DMS153 treated with DMSO at 0.1 percent for 48 hours (cell line): ENCODE measurements at regions not wholly inside any gene's neighbourhood (a gene's known extent, or its start where the extent isn't known, plus 50 kb on each side); places are given as distances from the start of the nearest gene placed in this dataset.
"Not testable (repeated sequence)": the region's sequence is repeated elsewhere in the genome, so short reads cannot be mapped to it uniquely, and the experiment has no call there.

ENCODE experiments used
- DNase-seq: peaks from one replicate; lab custom pipeline; 2025; ENCODE audit not compliant: unreplicated experiment; lab: John Stamatoyannopoulos, UW

DNA sequence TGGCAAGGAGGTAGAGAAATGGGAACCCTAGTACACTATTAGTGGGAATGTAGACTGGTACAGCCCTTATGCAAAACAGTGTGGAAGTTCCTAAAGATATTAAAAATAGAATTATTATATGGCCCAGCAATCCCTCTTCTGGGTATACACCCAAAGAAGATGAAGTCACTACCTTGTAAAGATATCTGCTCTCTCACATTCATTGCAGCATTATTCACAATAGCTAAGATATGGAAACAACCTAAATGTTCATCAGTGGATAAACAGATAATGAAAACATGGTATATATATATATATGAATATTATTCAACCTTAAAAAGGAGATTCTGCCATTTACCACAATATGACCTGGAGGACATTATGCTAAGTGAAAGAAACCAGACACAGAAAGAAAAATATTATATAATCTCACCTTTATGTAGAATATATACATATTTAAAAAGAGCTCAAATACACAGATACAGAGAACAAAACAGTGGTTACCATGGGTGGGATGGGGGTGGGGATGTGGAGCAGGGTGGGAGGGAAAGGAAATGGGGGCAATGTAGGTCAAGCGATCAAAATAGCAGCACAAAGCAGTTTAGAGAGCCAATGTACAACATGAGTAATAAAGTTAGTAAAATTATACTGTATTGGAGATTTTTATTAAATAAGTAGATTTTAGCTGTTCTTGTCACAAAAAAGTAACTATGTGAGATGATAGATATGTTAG is 138.6 kb downstream of the SPRY1 start:
- no peak for DNase-seq

DNA sequence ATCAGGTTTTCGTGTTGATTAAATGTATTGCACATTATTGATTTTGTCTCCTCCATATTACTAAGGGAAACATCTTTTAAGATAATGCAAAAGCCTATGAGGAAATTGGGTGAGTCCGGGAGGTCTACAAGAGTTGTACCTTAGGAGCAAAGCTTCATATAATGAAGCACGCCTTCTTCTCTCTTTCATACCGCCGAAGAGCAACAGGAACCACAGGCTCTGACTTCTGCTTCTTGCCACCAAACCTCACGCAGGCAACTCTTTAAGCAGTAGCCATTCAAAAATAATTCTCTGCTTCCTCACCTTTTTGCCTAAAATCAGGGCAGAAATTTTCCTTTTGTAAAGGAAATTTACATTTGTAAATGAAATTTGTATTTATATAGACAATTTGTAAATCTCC is 139.6 kb downstream of the SPRY1 start:
- DNase-seq = no peak

DNA sequence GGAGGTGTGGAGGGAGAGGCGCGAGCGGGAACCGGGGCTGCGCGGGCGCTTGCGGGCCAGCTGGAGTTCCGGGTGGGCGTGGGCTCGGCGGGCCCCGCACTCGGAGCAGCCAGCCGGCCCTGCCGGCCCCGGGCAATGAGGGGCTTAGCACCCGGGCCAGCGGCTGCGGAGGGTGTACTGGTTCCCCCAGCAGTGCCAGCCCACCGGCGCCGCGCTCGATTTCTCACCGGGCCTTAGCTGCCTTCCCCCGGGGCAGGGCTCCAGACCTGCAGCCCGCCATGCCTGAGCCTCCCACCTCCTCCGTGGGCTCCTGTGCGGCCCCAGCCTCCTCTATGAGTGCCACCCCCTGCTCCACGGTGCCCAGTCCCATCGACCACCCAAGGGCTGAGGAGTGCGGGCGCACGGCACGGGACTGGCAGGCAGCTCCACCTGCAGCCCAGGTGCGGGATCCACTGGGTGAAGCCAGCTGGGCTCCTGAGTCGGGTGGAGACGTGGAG is 141.4 kb downstream of the SPRY1 start:
- not testable (repeated sequence) for DNase-seq

DNA sequence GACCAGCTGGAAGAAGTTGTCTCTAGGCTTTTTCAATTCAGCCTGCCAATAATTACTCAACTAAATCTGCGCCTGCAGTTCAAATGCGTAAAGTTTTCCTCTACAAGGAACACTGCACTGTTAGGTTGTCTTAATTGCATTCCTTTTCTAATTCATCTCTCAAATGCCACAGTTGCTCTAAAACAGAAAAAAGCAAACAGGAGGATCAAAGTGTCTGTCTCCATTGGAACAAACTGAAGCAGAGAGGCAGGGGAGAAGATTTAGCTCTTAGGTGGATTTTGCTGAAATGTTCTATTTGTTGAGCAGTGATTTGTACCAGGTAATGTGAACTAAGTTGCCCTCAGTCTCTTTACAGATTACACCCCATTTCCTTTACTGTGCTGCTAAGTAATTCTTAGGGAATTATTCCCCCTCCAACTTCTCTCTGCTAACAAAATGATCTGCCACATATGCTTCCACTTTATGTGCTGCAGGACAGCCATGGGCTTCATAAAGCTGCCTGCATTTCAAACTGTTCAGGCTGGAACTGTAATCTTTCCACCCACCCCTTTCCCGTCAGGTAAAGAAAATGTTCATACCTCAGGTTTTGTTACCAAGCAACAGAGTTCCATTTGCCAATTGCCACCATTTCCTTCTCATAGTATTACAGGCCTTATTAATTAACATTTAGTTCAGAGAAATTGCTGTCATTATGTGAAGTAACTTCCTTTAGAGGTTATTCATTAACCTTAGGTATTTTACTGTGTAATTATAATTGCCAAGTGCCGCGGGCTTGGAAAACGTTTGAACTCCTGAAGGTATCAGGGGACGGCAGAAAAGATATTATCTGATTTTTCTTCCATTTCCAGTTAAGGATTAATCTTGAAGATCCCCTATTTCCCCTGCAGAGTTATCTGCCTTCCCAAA is 149.3 kb downstream of the SPRY1 start:
- DNase-seq = peak; percentile 28

DNA sequence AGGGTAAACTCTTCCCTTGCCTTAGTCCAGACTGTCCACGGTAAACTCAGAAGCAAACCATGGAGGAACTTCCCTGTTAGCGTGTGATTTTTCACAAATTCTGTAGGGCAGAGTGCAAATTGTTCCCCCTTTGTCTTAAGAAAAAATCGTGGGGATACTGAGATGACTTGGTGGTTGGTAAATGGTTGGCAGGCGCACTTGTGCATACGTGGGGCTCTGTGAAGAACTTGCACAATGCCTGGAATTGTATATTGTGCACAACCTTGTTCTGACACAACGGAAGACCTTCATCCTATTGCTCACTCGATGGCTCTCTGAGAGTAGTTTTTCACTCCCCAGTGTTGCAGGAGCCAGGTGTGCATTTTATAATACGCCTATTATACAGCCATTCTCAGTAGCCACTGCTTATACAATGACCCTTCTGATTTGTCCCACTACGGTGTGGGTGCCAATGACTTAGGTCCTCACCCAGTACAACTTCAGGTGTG is 150.0 kb downstream of the SPRY1 start:
- DNase-seq = peak; percentile 74

DNA sequence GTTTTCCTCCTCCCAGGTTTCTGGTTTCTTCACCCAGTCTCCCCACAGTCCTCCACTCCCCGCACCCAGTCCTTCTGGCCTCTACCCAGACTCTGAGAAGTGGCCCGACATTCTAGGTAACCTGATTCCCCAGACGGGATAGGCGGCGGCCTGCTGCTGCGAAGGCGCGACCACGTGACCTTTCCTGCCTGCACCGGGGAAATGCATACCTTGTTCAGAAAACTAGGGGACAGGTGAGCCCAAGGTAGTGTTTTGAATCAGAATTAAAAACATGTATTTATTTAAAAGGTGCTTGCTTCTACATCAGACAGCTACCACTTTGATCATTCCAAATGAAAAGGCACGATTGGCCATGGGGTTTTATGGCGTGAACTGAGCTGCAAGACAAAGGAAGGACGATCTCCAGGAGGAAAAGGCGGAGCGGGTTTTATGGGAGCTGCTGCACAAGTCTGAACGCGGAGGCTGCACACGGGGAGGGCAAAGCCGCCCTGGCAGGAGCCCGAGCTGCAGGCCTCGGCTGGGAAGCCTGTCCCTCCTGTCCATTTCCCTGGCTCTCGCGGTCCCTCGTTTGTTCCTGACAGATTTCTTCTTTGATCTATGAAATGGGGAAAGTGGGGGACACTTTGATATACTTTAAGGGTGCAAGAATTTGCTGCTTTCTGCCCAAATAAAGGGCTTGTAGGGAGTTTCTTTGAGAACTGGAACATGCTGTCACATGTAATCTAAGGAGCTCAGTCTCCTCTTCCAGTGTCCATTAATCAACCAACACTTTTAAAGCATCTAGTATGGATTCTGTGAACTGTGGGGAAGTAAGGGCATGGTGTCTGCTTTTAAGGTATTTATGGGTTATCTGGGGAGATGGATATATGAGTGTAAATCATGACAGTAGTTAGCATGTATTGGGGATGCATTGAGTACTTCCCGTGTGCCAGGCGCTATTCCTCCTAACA is 150.9 kb downstream of the SPRY1 start:
- DNase-seq = peak; percentile 93

DNA sequence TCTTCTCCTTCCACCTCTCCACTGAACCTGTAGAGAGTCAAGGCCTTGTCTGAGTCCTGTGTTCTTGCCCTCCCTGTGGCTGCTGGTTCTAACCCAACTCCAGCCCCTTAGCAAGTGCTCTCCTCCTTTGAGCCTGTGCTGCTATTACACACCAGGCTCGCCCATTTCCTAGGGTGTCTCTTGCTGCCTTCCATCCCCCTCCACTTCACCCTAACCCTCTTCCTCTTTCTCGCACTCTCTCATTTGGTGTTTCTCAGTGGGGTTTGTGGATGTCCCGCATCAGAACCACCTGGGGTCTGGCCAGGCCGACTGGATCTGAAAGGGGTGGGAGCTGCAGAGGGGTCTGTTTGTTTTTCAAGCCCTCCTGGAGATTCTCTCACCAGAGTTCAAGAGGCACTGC is 156.7 kb downstream of the SPRY1 start:
- DNase-seq = no peak

DNA sequence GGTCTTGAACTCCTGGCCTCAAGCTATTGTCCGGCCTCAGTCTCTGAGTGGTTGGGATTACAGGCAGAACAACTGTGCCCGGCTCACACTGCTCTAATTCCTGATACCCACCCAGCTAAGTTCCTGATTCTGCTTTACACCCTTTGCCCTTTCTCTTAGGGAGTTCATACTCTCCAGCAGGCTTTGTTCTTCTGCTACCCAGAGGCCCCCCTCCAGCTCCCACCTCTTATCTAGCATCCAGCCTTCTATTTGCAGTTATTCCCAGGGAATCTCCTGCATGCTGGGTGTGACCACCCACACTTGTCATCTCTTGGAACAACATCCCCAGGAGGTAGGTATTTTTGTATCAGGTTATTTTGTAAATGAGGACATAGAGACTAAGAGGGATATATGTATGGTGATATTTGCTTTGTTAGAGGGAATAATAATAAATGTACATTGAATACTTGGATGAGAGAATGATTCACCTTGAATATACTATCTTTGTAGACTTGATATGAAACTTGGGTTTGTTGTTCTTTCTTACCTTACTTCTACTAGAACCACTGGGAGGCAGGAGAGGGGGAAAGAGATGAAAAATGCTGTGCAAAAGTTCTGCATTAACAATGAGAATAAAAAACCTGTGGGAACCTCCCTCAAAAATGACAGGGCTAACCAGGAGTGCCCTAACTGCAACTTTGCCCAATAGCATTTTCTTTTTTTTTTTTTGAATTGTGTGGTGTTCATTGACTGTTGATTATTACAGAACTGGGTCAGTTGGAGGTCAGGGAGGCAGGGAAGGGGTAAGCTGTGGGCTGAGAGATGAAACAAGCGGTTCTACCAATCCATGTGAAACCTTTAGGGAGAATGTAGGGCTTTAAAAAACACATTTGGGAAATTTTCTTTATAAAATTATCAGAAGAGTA is 157.4 kb downstream of the SPRY1 start:
- no peak for DNase-seq

DNA sequence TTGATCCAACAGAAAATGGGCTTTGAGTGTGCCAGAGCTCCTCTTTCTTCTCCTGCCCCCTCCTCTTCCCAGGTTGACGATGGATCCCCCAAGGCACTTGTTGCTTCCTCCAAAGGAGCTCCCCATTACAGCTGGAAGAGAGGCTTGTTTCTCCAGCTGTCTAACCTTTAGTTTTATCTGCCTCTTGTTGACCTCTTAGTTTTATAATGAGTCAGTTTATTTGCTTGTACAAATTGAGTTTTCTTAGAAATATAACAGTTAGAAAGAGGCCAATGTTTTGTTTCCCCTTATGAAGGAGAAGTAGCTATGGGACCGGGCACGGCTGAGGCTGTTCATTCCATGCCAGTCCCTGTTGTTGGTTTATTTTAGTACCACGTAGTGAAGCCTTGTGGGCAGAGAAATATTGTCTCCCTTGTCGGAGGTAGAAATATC is 158.2 kb downstream of the SPRY1 start:
- DNase-seq = no peak

DNA sequence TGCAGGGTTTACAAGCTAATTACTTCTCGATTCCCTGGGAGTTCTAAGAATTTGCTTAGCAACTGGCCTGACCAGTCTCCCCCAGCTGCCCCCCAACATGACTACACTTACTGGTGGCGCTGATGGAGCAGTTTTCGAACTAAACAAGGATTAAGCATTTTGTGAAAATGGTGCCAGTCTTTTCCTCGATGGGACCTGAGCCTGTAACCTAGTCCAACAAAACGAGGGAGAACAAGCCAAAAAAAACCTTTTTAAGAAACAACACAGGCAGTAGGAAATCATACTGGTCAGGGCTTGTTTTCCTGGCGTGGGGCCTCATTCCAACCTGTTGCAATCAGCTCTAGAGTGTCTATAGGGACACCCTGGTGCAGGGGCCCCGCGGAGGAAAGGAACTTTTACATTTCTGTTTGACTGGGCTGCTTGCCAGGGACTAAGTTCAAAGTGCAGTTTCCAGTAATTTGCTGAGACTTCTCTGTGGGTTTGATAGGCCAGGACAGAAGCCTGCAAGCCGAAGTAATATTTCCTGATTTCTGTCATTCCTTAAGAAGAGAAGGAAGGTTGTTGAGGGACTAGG is 158.7 kb downstream of the SPRY1 start:
- peak; percentile 17 for DNase-seq

DNA sequence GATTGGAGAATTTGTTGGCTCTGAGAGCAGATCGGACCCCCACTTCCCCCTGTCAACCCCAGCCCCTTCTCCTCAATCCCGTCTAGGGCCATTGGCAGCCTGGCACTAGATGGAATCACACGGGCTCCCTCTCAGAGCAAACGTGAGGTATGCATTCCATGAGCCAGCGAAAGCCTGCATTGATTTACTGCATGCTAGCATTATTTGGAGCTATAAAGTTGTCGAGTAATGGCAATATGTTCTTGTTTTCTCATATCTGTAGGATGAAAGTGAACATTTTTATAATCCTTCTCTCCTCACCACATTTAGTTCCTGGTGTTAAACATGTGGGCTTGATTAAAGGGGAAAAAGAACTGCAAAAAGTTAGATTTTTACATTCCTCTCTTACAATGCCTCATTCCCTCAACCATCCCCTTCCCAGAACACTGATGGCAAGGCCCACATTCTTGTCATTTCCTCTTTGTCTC is 159.2 kb downstream of the SPRY1 start:
- DNase-seq = no peak

DNA sequence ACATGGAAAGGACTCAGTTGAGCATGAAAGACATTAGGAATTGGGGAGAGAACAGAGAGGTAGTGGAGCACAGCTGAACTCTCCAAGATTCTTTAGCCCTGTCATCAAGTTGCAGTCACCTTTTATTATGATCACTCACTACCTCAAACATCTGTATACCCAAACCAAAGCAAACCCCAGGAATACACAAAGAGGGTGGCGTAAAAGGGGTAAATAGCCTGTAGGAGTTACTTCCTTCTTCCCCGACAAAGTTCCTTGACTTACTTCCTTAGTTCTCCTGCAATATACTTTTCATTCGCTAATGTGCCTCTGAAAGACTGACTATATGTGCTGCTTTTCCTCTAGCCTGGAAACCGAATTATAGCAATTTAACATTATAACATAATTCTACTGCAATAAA is 159.9 kb downstream of the SPRY1 start:
- no peak for DNase-seq

DNA sequence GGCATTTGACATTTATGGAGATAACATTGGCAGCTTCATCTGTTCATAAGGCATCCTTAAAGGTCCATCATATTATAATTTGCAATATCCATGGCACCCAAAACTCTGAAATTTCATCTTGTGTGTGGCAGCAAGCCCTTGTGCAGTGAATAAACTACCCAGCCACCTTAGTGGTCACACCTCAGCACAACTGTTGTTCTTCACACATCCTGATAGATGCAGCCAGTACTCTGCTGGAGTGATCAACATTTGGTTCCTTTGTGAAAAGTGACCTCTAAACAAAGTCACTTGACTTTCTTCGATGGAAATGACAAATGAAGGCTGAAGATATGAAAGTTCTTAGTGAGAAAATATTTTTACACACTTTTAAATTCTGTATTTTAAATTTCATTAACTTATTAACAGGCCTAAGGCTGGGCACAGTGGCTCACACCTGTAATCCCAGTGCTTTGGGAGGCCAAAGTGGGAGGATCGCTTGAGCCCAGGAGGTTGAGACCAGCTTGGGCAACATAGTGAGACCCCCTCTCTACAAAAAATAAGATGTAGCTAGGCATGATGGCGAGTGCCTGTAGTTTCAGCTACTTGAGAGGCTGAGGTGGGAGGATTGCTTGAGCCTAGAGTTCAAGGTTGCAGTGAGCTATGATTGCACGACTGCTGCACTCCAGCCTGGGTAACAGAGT is 161.4 kb downstream of the SPRY1 start:
- DNase-seq = no peak

DNA sequence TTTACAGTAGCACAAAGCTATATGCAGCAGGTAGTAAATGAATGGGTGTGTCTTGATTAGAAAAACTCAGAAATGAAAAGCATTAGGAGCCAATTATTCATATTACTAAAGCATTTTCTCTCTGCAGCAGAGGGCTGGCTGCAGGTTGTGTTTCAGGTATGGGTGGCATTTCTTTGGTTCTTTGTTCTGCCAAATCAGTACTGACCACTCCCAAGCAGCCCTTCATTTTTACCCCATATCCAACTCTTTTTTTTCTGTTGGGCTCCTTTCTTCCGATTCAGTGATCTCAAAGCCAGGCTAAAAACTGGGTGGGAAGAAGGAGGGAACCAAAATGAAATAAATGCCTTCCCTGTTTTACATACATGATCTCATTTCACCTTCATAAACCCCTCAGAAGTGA is 162.3 kb downstream of the SPRY1 start:
- no peak for DNase-seq

DNA sequence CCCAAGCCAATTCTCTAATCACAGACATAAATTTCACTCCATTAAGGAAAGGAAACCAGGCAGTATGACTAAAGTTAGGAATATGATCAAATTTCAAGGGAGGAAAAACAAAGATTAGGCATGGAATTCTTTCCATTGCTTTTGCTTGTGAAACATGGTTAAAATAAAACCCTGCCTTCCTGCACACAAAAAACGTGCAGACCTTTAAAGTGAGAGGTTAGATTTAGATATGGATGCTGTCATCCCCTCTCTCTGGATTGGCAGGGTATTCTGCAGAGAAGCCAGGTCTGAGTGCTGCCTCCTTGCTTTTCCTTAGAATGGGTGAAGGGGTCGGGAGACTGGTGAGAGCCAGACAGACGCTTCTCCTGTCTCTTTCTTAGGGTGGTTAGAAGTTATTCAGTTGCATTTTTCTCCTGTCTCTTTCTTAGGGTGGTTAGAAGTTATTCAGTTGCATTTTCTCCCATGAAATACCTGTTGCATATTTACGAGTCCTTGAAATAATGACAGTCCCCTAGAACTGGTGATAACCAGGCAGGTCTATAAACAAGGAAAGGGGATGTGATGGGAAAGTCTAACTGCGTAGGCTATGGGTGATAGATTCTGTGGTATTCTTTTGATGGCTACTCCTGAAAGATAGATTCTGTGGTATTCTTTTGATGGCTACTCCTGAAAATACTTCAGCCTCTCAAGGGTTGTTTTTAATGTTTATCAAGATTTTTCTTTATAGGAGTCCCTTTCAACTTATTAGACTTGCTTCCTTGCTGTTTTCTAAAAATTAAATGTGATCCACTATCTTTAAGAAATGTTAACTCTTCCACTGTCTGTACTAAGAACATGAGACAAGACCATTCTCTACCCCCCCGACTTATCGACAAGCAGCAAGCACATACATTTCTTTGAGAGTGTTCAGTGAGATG is 163.6 kb downstream of the SPRY1 start:
- DNase-seq = no peak

DNA sequence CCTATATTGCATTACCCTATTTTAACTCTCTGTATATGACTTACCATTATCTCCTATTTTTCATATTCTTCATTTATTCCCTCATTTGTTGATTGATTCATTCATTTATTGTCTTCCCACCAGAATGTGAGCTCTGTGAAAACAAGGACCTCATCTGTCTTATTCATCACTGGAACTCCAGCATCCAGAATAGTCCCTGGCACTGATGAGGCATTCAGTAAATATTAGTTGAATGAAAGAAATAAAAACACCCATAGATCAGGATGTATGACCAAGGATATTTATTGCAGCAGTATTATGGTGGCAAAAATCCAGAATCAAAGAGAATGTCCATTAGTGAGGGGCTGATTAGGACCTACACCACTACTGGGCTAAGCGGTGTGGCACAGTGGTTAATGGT is 164.9 kb downstream of the SPRY1 start:
- DNase-seq = no peak

DNA sequence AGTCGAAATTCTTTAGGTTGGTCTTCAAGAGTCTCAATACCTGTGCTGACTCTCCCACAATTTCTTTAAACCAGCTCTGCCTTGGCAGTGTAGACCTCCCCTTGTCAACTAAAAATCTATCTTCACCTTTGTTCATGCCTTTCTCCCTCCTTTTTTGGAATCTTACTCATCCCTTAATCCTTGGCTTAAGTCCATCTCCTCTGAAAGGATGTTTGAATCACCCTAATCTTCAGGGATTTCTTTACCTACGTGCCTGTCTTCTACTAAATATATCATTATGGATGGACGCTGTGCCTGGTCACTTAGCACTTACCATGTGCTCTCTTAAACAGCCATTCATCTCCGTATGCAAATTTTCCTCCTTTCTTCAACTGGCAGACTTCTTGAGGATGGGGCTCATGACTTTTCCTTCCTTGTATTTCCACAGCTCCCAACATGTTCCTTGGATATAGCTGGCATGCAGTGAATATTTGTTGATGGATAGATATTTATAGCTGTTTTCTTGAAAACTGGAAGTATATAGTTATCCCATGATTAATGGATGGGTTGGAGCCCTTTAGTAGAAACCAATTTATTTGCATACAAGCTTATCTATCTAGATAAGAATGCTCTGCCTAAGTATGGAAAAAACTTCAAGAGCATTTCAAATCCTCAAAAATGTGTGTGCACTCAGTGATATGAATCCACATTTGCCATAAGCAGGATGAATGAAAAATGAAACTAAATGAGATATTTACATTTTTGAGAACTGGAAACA is 166.6 kb downstream of the SPRY1 start:
- DNase-seq = no peak
